Naive B cell (primary cell): ENCODE measurements at regions not wholly inside any gene's neighbourhood (a gene's known extent, or its start where the extent isn't known, plus 50 kb on each side); places are given as distances from the start of the nearest gene placed in this dataset.

Experiments used
- ATAC-seq, 2 donors: fragments of 150-1000 bp; cut with Tn5 transposase; 2 replicates each; pipeline ENCODE4 v1.10.0; 2021; ENCODE audit warnings: low read depth in 2 of 2, mild to moderate bottlenecking in 2 of 2, moderate library complexity in 2 of 2
- DNase-seq: peaks from one replicate; pipeline ENCODE4 v3.0.0; 2022
- H3K27ac Mint-ChIP-seq, 6 donors: one replicate each; pipeline ENCODE4 v1.8.0; 2020 to 2022; ENCODE audit warnings: mild to moderate bottlenecking in 6 of 6, mixed read lengths in 6 of 6, moderate library complexity in 5 of 6, inconsistent platforms in 2 of 6
- H3K27me3 Mint-ChIP-seq, 3 donors: one replicate each; pipeline ENCODE4 v1.8.0; 2021 to 2022; ENCODE audit warnings: mixed read lengths in 3 of 3, mild to moderate bottlenecking in 1 of 3
- H3K36me3 Mint-ChIP-seq, 2 donors: one replicate each; pipeline ENCODE4 v1.8.0; 2020 to 2022; ENCODE audit warnings: mixed read lengths in 2 of 2, inconsistent platforms in 1 of 2, mild to moderate bottlenecking in 1 of 2
- H3K4me1 Mint-ChIP-seq, 3 donors: one replicate each; pipeline ENCODE4 v1.8.0; 2020 to 2022; ENCODE audit warnings: mixed read lengths in 3 of 3, inconsistent platforms in 1 of 3, mild to moderate bottlenecking in 1 of 3, moderate library complexity in 1 of 3
- H3K4me3 Mint-ChIP-seq, 8 donors: one replicate each; pipeline ENCODE4 v1.8.0; 2020 to 2022; ENCODE audit warnings: mild to moderate bottlenecking in 8 of 8, mixed read lengths in 8 of 8, moderate library complexity in 8 of 8, inconsistent platforms in 2 of 8
- H3K9me3 Mint-ChIP-seq, 7 donors: one replicate each; pipeline ENCODE4 v1.8.0; 2020 to 2022; ENCODE audit warnings: mixed read lengths in 7 of 7, mild to moderate bottlenecking in 5 of 7, inconsistent platforms in 2 of 7, moderate library complexity in 1 of 7

DNA sequence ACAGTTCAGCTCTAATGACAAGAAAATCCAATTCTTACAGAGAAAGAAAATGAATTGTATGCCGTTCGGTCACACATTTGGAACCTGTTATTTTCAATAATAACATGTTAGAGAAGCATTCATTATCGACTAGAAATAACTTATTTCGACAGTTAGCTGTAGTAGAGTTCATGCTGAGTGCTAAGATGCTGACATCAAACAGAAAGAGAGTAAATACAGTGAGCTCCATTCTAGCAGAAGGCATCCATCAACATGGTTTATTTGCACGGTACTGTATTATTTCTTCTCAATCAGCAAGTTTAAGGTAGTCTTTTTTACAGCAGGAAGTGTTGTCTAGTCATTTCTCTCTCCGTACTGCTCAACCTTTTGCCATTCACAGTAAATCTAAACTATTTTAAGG lies 732.1 kb downstream of the STIM2 start:
- no peak overlapping the region for H3K4me3 Mint-ChIP-seq
- ATAC-seq (no peak), DNase-seq (no peak)
- H3K4me1 Mint-ChIP-seq: no peaks in the 10 kb centered on the region
- no peaks in the 10 kb centered on the region for H3K27me3 Mint-ChIP-seq
- H3K9me3 Mint-ChIP-seq: no peaks in the 10 kb centered on the region
- H3K36me3 Mint-ChIP-seq: no peaks in the 10 kb centered on the region
- H3K27ac Mint-ChIP-seq: no peak overlapping the region

DNA sequence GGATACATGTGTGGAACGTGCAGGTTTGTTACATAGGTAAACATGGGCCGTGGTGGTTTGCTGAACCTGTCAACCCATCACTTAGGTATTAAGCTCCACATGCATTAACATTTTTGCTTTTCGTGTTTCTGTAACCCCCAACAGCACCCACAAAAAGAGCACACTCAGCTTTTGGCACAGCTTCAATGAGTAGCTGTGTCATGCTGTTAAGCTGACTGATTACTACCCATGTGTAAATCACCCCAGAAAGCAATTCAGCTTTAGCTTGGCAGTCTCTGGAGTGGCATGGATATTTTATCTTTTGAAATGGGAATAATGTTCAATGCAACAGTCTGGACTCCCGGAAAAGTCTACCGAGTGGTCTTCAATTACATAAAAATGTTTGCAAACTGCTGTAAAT lies 734.3 kb downstream of the STIM2 start:
- DNase-seq (no peak), ATAC-seq (no peak)
- no peaks in the 10 kb centered on the region for H3K36me3 Mint-ChIP-seq
- H3K27me3 Mint-ChIP-seq: no peaks in the 10 kb centered on the region
- H3K27ac Mint-ChIP-seq: no peak overlapping the region
- H3K9me3 Mint-ChIP-seq: peaks cover 0 to 2% (median 0%) of the 10 kb centered on the region in 7 donors
- no peak overlapping the region for H3K4me3 Mint-ChIP-seq
- H3K4me1 Mint-ChIP-seq: no peaks in the 10 kb centered on the region

DNA sequence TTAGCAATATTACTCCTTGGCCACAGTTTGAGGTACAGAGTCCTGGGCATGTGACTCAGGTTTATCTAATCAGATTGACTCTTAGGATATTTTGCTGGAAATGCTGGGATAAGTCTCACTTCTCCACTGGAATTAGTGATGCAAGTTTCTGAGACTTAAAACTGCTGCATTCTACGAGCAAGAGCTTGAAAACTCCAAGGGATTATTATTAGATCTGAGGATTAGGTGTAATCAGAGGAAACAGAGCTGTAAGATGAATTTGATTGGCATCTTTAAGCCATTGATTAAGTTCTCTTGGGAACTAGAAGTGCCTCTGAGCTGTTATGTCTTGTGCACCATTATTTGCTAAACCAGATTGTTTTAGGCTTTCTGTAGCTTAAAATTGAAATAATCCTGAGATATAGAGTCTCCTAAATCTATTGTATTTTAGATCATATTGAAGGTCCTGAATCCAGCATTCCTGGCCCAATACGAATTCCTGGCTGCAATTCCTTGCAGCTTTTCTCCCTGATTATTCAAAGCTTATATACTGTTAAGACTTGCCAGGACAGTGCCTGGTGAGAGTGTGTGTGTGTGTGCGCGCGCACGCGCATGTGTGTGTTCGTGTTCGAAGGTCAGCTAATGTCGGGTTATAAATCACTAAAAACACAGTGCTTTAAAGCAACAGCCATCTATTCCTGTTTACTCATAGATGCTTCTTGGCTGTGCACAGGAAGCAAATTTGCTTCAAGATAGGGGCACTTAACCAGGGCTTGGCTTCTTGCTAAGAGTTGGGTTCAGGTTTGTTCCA lies 735.1 kb downstream of the STIM2 start:
- DNase-seq: no peak
- no peaks in the 10 kb centered on the region for H3K4me1 Mint-ChIP-seq
- peaks cover 0 to 2% (median 0%) of the 10 kb centered on the region in 7 donors for H3K9me3 Mint-ChIP-seq
- H3K36me3 Mint-ChIP-seq: no peaks in the 10 kb centered on the region
- H3K27me3 Mint-ChIP-seq: no peaks in the 10 kb centered on the region
- H3K4me3 Mint-ChIP-seq: no peak overlapping the region
- ATAC-seq: no peak
- H3K27ac Mint-ChIP-seq: no peak overlapping the region

DNA sequence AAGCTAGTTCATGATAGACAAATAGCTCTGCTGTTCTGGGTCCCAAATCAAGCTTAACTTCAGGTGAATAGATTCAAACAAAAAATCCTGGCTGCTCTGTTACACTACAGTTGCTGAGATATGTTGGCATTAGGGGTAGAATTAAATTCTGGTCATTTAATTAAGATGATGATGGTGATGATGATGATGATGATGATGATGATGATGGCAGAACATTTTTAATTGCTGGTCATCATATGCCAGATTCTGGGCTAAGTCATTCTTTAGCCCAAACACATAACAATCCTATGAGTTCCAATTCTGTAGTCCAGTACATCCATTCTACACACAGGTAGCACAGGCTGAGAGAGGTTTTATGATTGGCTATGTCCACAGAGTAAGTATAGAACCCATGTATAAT lies 741.5 kb downstream of the STIM2 start:
- ATAC-seq (no peak), DNase-seq (no peak)
- no peak overlapping the region for H3K27ac Mint-ChIP-seq
- H3K9me3 Mint-ChIP-seq: peaks cover 0 to 15% (median 3%) of the 10 kb centered on the region in 7 donors
- no peak overlapping the region for H3K4me3 Mint-ChIP-seq
- no peaks in the 10 kb centered on the region for H3K27me3 Mint-ChIP-seq
- no peaks in the 10 kb centered on the region for H3K4me1 Mint-ChIP-seq
- H3K36me3 Mint-ChIP-seq: no peaks in the 10 kb centered on the region

DNA sequence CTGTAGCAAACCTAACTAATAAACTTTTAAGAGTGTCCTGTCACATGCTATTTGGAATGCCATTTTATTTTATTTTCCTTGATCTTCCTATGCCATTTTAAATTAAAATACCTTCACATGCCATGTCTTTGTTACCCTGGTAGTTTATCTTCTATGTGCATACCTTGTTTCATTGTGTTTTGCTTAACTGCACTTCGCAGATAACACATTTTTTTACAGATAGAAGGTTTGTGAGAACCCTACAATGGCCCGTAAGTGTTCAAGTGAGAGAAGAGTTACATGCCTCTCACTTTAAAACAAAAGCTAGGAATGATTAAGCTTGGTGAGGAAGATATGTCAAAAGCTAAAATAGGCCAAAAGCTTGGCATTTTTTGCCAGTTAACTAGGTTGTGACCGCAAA lies 744.1 kb downstream of the STIM2 start:
- H3K27ac Mint-ChIP-seq: no peak overlapping the region
- no peaks in the 10 kb centered on the region for H3K4me1 Mint-ChIP-seq
- ATAC-seq: no peak
- no peak for DNase-seq
- no peak overlapping the region for H3K4me3 Mint-ChIP-seq
- H3K9me3 Mint-ChIP-seq: peaks cover 2 to 19% (median 3%) of the 10 kb centered on the region in 7 donors
- no peaks in the 10 kb centered on the region for H3K36me3 Mint-ChIP-seq
- H3K27me3 Mint-ChIP-seq: no peaks in the 10 kb centered on the region

DNA sequence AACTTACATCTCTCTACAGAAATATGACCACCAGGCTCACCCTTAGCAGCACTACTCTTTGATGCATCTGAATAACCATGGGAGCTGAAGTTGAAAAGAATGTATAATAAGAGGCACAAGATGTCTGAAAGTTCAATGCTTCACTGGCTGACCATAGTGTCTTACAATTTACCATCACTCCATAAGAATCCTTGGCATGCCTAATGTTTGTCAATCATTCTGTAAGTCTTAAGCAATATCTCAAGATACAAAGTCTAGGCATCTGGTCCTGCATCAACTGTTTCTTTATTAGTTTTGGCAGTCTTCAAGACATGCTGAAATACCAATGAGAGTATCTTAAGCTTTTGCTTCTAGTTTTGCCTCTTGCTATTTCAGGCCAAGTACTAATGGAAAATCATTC lies 755.5 kb downstream of the STIM2 start:
- peaks cover 0 to 5% (median 0%) of the 10 kb centered on the region in 7 donors for H3K9me3 Mint-ChIP-seq
- no peak for DNase-seq
- H3K4me1 Mint-ChIP-seq: no peaks in the 10 kb centered on the region
- no peak overlapping the region for H3K27ac Mint-ChIP-seq
- H3K4me3 Mint-ChIP-seq: no peak overlapping the region
- ATAC-seq: no peak
- no peaks in the 10 kb centered on the region for H3K36me3 Mint-ChIP-seq
- no peaks in the 10 kb centered on the region for H3K27me3 Mint-ChIP-seq

DNA sequence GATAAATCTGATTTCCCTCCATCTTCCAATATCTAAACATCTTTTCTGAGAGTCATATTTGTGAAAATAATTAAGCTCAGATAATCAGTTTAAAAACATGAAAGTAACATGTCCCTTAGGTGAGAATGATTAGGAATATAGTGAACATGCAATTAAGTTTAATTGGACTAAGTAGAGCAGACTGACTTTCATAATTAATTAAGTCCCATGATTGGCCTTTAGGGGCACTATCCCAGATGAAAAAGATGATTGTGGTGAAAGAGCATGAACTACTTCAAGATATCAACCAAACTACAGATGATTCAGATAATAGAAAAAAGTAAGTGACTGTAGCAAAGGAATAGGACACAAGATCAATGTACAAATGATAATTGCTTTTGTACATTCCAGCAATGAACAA lies 758.8 kb downstream of the STIM2 start:
- DNase-seq: no peak
- H3K4me3 Mint-ChIP-seq: no peak overlapping the region
- H3K27me3 Mint-ChIP-seq: no peaks in the 10 kb centered on the region
- ATAC-seq: no peak
- H3K27ac Mint-ChIP-seq: no peak overlapping the region
- no peaks in the 10 kb centered on the region for H3K36me3 Mint-ChIP-seq
- peaks cover 0 to 9% (median 0%) of the 10 kb centered on the region in 7 donors for H3K9me3 Mint-ChIP-seq
- no peaks in the 10 kb centered on the region for H3K4me1 Mint-ChIP-seq

DNA sequence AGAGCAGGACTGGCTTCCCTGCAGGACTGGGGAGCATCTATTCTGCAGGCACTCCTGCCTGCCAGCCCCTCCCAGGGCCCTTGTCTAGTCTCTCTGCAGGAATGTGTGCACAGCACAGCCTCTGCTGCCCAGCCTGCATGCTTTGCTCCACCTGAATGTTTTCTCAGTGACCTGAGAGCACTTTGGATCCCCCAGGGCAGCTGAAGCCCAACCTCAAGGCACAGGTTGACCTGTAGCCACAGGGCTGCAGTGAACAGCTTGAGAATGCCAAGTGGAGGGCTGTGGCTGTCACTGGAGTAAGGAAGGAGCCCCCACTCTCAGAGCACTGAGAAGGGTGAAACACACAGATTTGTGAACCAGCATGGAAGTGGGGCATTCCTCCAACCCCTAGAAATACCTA lies 760.2 kb downstream of the STIM2 start:
- H3K4me1 Mint-ChIP-seq: no peaks in the 10 kb centered on the region
- ATAC-seq (no peak), DNase-seq (no peak)
- no peaks in the 10 kb centered on the region for H3K27me3 Mint-ChIP-seq
- no peak overlapping the region for H3K4me3 Mint-ChIP-seq
- peaks cover 0 to 9% (median 0%) of the 10 kb centered on the region in 7 donors for H3K9me3 Mint-ChIP-seq
- H3K27ac Mint-ChIP-seq: no peak overlapping the region
- H3K36me3 Mint-ChIP-seq: no peaks in the 10 kb centered on the region

DNA sequence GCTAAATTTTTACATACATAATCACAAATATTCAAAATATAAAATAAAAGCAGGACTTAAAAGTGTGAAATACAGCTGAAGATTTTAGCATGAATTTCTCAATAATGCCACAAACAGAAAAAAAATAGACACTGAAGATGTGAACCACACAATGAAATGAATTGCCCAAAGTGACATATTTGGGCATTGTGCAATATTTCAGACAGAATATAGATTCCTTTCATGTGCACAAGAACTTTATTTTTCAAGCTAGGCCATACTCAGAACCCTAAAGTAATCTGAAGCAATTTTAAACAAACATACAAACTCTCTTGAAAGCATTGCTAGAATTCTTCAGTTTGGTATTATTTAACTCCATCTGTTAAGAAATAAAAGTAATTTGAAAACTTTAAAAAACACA lies 764.1 kb downstream of the STIM2 start:
- no peaks in the 10 kb centered on the region for H3K4me1 Mint-ChIP-seq
- peaks cover 0 to 9% (median 1%) of the 10 kb centered on the region in 7 donors for H3K9me3 Mint-ChIP-seq
- ATAC-seq: no peak
- no peaks in the 10 kb centered on the region for H3K36me3 Mint-ChIP-seq
- DNase-seq: no peak
- no peak overlapping the region for H3K4me3 Mint-ChIP-seq
- H3K27me3 Mint-ChIP-seq: no peaks in the 10 kb centered on the region
- no peak overlapping the region for H3K27ac Mint-ChIP-seq

DNA sequence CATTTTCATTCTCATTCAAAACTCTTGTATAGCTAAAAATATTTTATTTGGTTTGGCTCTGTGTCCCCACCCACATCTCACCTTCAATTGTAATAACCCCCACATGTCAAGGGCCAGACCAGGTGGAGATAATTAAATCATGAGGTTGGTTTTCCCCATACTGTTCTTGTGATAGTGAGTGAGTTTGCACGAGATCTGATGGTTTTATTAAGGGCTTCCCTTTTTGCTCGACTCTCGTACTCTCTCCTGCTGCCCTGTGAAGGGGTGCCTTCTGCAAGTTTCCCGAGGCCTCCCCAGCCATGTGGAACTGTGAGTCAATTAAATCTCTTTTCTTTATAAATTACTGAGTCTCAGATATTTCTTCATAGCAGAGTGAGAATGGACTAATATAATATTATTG lies 768.0 kb downstream of the STIM2 start:
- Mint-ChIP-seq H3K36me3 (no peaks in the 10 kb centered on the region), H3K27me3 (no peaks in the 10 kb centered on the region), H3K4me1 (no peaks in the 10 kb centered on the region), H3K9me3 (peaks cover 0 to 2% (median 0%) of the 10 kb centered on the region in 7 donors), H3K27ac (no peak overlapping the region), H3K4me3 (no peak overlapping the region)
- ATAC-seq (no peak), DNase-seq (no peak)

DNA sequence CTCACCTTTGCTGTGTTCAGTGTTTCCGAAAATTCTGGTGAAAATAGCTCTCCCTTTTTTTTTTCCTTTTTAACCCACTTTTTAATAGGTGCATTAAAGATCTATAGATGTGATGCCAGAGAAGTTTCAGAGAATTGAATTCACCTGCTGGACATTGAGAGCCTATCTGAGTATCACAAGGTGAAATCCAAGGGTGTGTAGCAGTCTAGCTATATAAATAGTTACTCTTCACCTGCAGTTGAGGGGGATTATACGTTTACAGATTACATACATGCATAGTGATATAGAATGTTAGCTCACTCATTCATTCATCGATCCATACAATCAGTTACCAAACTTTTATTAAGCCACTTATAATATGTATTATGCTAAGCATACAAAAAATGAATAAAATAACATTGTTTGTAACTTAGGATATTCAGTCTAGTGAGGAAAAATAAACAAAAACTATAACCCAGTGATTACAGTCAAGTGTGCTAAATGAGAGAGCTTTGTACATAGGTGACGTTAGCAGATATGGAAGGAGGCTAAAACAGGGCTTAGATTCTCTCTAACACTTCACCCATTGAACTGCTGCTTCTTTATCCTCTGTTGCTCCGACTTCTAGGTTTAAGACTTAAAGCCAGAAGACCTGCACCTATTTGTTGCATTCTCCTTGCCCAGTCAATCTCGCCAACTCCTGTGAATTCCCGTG lies 769.0 kb downstream of the STIM2 start:
- Mint-ChIP-seq H3K27ac (no peak overlapping the region), H3K9me3 (peaks cover 0 to 2% (median 0%) of the 10 kb centered on the region in 7 donors), H3K27me3 (no peaks in the 10 kb centered on the region), H3K4me3 (no peak overlapping the region), H3K4me1 (no peaks in the 10 kb centered on the region), H3K36me3 (no peaks in the 10 kb centered on the region)
- ATAC-seq: no peak
- no peak for DNase-seq

DNA sequence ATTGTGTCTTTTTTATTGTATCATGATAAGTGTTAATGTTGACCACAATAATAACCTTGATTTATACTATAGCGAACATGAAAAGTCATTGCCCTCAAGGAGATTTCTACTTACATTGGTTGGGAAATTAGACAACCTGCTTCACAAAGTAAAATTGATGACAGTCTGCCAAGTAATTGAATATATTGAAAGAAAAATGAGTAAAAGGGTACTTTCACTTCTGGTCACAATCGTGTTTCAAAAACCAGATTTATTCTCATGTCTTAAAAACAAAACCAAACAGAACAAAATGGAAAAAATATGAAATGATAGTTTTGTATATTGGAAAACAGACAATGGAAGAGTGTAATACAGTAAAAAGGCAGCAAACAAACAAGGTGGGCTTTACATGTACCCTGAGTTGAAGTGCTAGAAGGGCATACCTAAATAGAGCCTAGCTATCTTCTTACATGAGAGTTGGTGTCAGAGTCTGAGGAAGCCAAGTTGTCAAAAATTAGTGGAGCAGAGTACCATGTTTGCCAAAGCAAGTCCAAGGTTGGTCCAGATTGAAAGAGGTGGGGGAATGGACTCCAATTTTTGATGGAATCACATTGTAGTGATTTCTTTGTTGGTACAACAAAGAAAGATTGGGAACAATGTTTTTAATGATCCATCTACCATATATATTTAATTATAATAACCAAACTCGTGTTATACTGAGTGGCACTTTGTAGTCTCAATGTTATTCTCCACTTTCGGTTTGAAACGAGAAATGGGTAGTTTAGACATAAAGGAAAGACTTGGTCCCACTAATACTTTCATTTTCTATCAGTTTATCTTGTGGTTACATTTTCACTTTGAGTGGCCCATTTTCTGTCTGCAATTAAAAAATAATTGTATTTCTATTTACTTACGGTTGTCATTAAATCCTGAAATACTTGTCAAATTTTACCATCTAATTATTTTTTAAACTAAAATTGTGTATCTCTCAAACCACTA lies 775.6 kb downstream of the STIM2 start:
- H3K4me1 Mint-ChIP-seq: no peaks in the 10 kb centered on the region
- no peak for DNase-seq
- no peak overlapping the region for H3K4me3 Mint-ChIP-seq
- peaks cover 0 to 2% (median 0%) of the 10 kb centered on the region in 7 donors for H3K9me3 Mint-ChIP-seq
- no peaks in the 10 kb centered on the region for H3K27me3 Mint-ChIP-seq
- no peak for ATAC-seq
- no peaks in the 10 kb centered on the region for H3K36me3 Mint-ChIP-seq
- H3K27ac Mint-ChIP-seq: no peak overlapping the region

DNA sequence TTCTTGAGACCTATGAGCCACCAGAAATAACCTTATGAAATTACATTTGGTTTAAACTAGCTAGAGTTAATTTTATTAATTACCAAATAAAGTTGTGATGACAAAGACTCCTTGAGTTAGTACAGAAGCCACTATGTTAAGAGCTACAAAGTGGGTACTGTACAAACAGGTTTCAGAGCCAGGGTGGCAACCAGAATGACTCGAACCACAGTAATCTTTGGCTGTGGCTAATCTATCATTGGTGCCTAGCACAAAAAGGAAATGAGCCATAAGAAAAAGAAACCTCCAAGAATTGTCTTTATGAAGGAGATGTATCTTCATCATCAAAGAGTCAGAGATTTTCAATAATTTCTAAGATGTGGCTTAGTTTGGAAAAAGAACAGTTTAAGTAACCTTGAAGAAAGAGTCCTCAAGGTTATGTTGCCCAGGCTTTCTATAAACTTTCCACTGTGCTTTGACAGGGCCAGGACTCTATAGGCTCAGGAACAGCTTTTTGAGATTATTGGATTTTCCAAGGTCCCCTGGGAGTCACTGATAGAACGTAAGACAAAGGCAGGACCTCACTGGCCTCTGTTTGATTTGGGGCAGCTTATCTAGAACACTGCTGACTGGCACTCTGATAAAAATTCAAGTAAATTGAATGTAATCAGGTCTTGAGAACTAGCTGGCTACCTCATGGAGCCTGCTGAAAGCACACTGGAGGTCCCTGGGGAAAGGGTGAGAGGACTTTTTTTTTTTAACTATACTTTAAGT lies 777.7 kb downstream of the STIM2 start:
- H3K27me3 Mint-ChIP-seq: no peaks in the 10 kb centered on the region
- no peak overlapping the region for H3K27ac Mint-ChIP-seq
- H3K4me1 Mint-ChIP-seq: no peaks in the 10 kb centered on the region
- peaks cover 0 to 2% (median 0%) of the 10 kb centered on the region in 7 donors for H3K9me3 Mint-ChIP-seq
- H3K4me3 Mint-ChIP-seq: no peak overlapping the region
- H3K36me3 Mint-ChIP-seq: no peaks in the 10 kb centered on the region
- DNase-seq: no peak
- no peak for ATAC-seq
